ENCODE measurements at regions not wholly inside any gene's neighbourhood (a gene's known extent, or its start where the extent isn't known, plus 50 kb on each side); places are given as distances from the start of the nearest gene placed in this dataset.

DNA sequence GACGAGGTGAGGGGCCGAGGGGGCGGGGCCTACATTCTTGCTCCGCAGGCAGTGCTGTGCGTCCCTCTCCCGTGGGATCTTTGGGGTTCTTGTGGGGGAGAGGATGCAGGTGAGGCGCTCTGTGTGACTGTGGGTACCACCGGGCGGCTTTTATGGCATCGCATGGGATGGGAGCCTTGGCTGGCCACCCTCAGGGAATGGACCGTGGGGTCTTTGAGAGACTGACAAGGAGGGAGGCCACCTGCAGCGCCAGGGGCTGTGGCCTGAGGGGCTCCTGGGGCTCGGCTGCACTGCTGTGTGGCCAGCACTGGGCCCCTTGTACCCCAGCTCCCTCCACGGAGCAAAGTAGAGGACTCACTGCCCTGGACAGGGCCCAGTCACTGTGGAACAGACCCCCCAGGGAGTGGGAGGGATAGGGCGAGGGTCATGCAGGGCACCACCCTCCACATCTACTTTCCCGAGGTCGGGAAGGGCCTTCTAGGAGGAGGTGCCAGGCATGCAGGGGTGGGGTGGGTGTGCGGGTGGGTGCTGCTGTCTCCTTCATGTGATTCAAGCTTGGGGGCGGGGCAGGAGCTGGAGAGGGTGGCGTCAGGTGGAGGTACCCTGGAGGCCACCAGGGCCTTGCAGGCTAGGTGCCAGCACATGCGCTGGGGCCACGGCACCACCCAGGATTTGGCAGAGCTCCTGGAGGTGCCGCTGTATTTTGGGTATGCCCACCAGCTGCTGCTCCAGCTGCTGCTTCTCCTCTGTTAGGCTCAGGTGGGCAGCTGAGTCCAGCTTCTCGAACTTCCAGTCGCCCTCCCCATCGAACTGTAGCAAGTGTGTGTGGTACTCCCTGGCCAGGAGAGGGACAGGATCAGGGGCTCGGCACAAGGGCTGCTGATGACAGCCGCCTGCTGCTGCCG lies 1072.4 kb downstream of the RPIA start:
- TF ChIP-seq EZH2 (IDR thresholded peaks at IDR 0.05; ENCODE audit: borderline replicate concordance, control insufficient read depth, low read depth, low read length) (no peak), YY1 (IDR thresholded peaks at IDR 0.05; ENCODE audit: low read depth, low read length) (no peak), RCOR1 (conservative IDR thresholded peaks at IDR 0.05; ENCODE audit: low read depth, low read length) (no peak), EP300 (IDR thresholded peaks at IDR 0.05; ENCODE audit: borderline replicate concordance in 1 of 2, control insufficient read depth in 1 of 2, low read depth in 2 of 2, low read length in 2 of 2) (no peak), MYC (IDR thresholded peaks at IDR 0.05; ENCODE audit: insufficient read depth, insufficient read length, insufficient replicate concordance, low read length, severe bottlenecking) (no peak), NRF1 (conservative IDR thresholded peaks at IDR 0.05; ENCODE audit: low read depth, low read length) (no peak), POLR2AphosphoS5 (IDR thresholded peaks at IDR 0.05; ENCODE audit: low read length) (no peak), RUNX3 (IDR thresholded peaks at IDR 0.05; ENCODE audit: low read length) (no peak), CBX5 (IDR thresholded peaks at IDR 0.05; ENCODE audit: low read depth) (no peak), ZNF384 (IDR thresholded peaks at IDR 0.05; ENCODE audit: borderline replicate concordance, low read depth, low read length) (no peak), RAD21 (IDR thresholded peaks at IDR 0.05; ENCODE audit: insufficient read depth, low read depth, low read length) (no peak), POLR2AphosphoS2 (IDR thresholded peaks at IDR 0.05; ENCODE audit: low read depth, low read length) (no peak)
- TF ChIP-seq, protein P1, sequence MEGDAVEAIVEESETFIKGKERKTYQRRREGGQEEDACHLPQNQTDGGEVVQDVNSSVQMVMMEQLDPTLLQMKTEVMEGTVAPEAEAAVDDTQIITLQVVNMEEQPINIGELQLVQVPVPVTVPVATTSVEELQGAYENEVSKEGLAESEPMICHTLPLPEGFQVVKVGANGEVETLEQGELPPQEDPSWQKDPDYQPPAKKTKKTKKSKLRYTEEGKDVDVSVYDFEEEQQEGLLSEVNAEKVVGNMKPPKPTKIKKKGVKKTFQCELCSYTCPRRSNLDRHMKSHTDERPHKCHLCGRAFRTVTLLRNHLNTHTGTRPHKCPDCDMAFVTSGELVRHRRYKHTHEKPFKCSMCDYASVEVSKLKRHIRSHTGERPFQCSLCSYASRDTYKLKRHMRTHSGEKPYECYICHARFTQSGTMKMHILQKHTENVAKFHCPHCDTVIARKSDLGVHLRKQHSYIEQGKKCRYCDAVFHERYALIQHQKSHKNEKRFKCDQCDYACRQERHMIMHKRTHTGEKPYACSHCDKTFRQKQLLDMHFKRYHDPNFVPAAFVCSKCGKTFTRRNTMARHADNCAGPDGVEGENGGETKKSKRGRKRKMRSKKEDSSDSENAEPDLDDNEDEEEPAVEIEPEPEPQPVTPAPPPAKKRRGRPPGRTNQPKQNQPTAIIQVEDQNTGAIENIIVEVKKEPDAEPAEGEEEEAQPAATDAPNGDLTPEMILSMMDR (IDR thresholded peaks at IDR 0.05 in 2 of 3, conservative IDR thresholded peaks at IDR 0.05 in 1 of 3; ENCODE audit: control insufficient read depth in 2 of 3, extremely low read depth in 1 of 3, insufficient read depth in 1 of 3, low read depth in 3 of 3, low read length in 3 of 3), result no peak

Measured in GM12878 (cell line).